ENCODE measurements at regions not wholly inside any gene's neighbourhood (a gene's known extent, or its start where the extent isn't known, plus 50 kb on each side); places are given as distances from the start of the nearest gene placed in this dataset.

- no peak for DNase-seq (ENCODE audit: low spot score)
These were observed 109.4 kb upstream of the ATF7IP start for GRCh38 chr12:14256121-14256520.

- DNase-seq (ENCODE audit: low spot score) = peak; percentile 86
These were observed 108.8 kb upstream of the ATF7IP start for GRCh38 chr12:14256555-14257169.

- DNase-seq (ENCODE audit: low spot score) = no peak
These were observed 108.2 kb upstream of the ATF7IP start for GRCh38 chr12:14257303-14257733.

GRCh38 chr12:14257734-14258574, 107.5 kb upstream of the ATF7IP start:
- peak; percentile 93 for DNase-seq (ENCODE audit: low spot score)

GRCh38 chr12:14258575-14258940, 106.9 kb upstream of the ATF7IP start:
- no peak for DNase-seq (ENCODE audit: low spot score)

- no peak for DNase-seq (ENCODE audit: low spot score)
These were observed 105.9 kb upstream of the ATF7IP start for GRCh38 chr12:14259481-14260010.

- peak; percentile 93 for DNase-seq (ENCODE audit: low spot score)
These were observed 105.2 kb upstream of the ATF7IP start for GRCh38 chr12:14260011-14260993.

- no peak for DNase-seq (ENCODE audit: low spot score)
These were observed 104.4 kb upstream of the ATF7IP start for GRCh38 chr12:14261096-14261495.

- no peak for DNase-seq (ENCODE audit: low spot score)
These were observed 103.6 kb upstream of the ATF7IP start for GRCh38 chr12:14261861-14262260.

- DNase-seq (ENCODE audit: low spot score) = no peak
These were observed 102.5 kb upstream of the ATF7IP start for GRCh38 chr12:14262771-14263511.

GRCh38 chr12:14263742-14264141, 101.7 kb upstream of the ATF7IP start:
- DNase-seq (ENCODE audit: low spot score) = no peak

GRCh38 chr12:14264316-14264715, 101.2 kb upstream of the ATF7IP start:
- no peak for DNase-seq (ENCODE audit: low spot score)

GRCh38 chr12:14264778-14265177, 100.7 kb upstream of the ATF7IP start:
- DNase-seq (ENCODE audit: low spot score) = no peak

- DNase-seq (ENCODE audit: low spot score) = no peak
These were observed 97.4 kb upstream of the ATF7IP start for GRCh38 chr12:14268120-14268515.

GRCh38 chr12:14270392-14270791, 95.1 kb upstream of the ATF7IP start:
- DNase-seq (ENCODE audit: low spot score) = no peak

GRCh38 chr12:14272956-14273912, 92.2 kb upstream of the ATF7IP start:
- DNase-seq (ENCODE audit: low spot score) = peak; percentile 40

GRCh38 chr12:14273913-14274311, 91.6 kb upstream of the ATF7IP start:
- DNase-seq (ENCODE audit: low spot score) = no peak

- DNase-seq (ENCODE audit: low spot score) = no peak
These were observed 90.4 kb upstream of the ATF7IP start for GRCh38 chr12:14275111-14275510.

- no peak for DNase-seq (ENCODE audit: low spot score)
These were observed 89.6 kb upstream of the ATF7IP start for GRCh38 chr12:14275886-14276285.

GRCh38 chr12:14278294-14278953, 87.1 kb upstream of the ATF7IP start:
- no peak for DNase-seq (ENCODE audit: low spot score)

Data from Ammon's horn (tissue), 1 donor.